CD14-positive monocyte (primary cell): ENCODE measurements at regions not wholly inside any gene's neighbourhood (a gene's known extent, or its start where the extent isn't known, plus 50 kb on each side); places are given as distances from the start of the nearest gene placed in this dataset.

Experiments
- DNase-seq, 3 donors: peaks; one replicate each; pipeline ENCODE4 v3.0.0-alpha.2; 2011 to 2022
- H2AFZ ChIP-seq: 2 replicates; pipeline ENCODE4 v1.6.0; 2012; ENCODE audit warnings: mild to moderate bottlenecking, low read depth, low read length, inconsistent platforms; ENCODE audit not compliant: insufficient read depth, poor library complexity, severe bottlenecking
- H3K27ac ChIP-seq, 2 donors: 1 replicate in 1 of 2; 2 replicates in 1 of 2; pipeline ENCODE4 v1.5.1; 2012 to 2013; ENCODE audit warnings: low read length in 2 of 2, control low read depth in 1 of 2, inconsistent platforms in 1 of 2, low read depth in 1 of 2, mild to moderate bottlenecking in 1 of 2
- H3K27me3 ChIP-seq, 2 donors: one replicate each; pipeline versions ENCODE4 v1.6.0 to v1.6.1; 2011 to 2013; ENCODE audit warnings: low read length in 2 of 2; ENCODE audit not compliant: control insufficient read depth in 2 of 2, insufficient read depth in 2 of 2
- H3K36me3 ChIP-seq, 2 donors: replicated peaks in 1 of 2; 1 replicate in 1 of 2; 2 replicates in 1 of 2; pipeline versions ENCODE4 v1.5.1 to v1.6.1; 2012 to 2013; ENCODE audit warnings: low read length in 2 of 2, control low read depth in 1 of 2, inconsistent platforms in 1 of 2, mild to moderate bottlenecking in 1 of 2; ENCODE audit not compliant: insufficient read depth in 2 of 2, control insufficient read depth in 1 of 2
- H3K4me1 ChIP-seq, 2 donors: 1 replicate in 1 of 2; 2 replicates in 1 of 2; pipeline versions ENCODE4 v1.5.1 to v1.6.1; 2012 to 2013; ENCODE audit warnings: low read length in 2 of 2, control low read depth in 1 of 2, inconsistent platforms in 1 of 2, mild to moderate bottlenecking in 1 of 2, moderate library complexity in 1 of 2; ENCODE audit not compliant: insufficient read depth in 2 of 2, control insufficient read depth in 1 of 2
- H3K4me2 ChIP-seq: replicated peaks from 2 replicates; pipeline ENCODE3; 2012; ENCODE audit warnings: low read length, moderate library complexity, mild to moderate bottlenecking; ENCODE audit not compliant: poor library complexity, severe bottlenecking; ENCODE audit errors: extremely low read depth
- H3K4me3 ChIP-seq, 3 experiments: fragments of 200-600 bp in 1 of 3; sonication (generic) in 1 of 3; replicated peaks in 1 of 3; 1 replicate in 2 of 3; 2 replicates in 1 of 3; pipeline ENCODE4 v1.5.1; 2011 to 2013; ENCODE audit warnings: low read length in 3 of 3, mild to moderate bottlenecking in 3 of 3, control low read depth in 2 of 3, low read depth in 2 of 3, inconsistent platforms in 1 of 3, moderate library complexity in 1 of 3
- H3K79me2 ChIP-seq: 2 replicates; pipeline ENCODE4 v1.6.0; 2012; ENCODE audit warnings: mild to moderate bottlenecking, control low read depth, inconsistent platforms, low read length, moderate library complexity; ENCODE audit not compliant: insufficient read depth
- H3K9ac ChIP-seq: 2 replicates; pipeline ENCODE4 v1.6.0; 2017; ENCODE audit warnings: low read length, mild to moderate bottlenecking; ENCODE audit not compliant: insufficient read depth, poor library complexity, severe bottlenecking
- H3K9me3 ChIP-seq, 2 donors: replicated peaks in 1 of 2; 1 replicate in 1 of 2; 2 replicates in 1 of 2; pipeline versions ENCODE4 v1.5.1 to v1.6.1; 2012 to 2013; ENCODE audit warnings: low read length in 2 of 2, control low read depth in 1 of 2; ENCODE audit not compliant: control insufficient read depth in 1 of 2, insufficient read depth in 1 of 2
- H4K20me1 ChIP-seq: 2 replicates; pipeline ENCODE4 v1.6.0; 2012; ENCODE audit warnings: mild to moderate bottlenecking, low read length, control low read depth, moderate library complexity; ENCODE audit not compliant: insufficient read depth
- H3K27ac Mint-ChIP-seq, 7 donors: one replicate each; pipeline ENCODE4 v1.8.0; 2020; ENCODE audit warnings: mild to moderate bottlenecking in 7 of 7, mixed read lengths in 7 of 7, moderate library complexity in 6 of 7, inconsistent platforms in 2 of 7
- H3K27me3 Mint-ChIP-seq, 3 donors: one replicate each; pipeline ENCODE4 v1.8.0; 2021 to 2022; ENCODE audit warnings: low read depth in 3 of 3, mild to moderate bottlenecking in 3 of 3, mixed read lengths in 3 of 3, moderate library complexity in 3 of 3, inconsistent platforms in 1 of 3
- H3K36me3 Mint-ChIP-seq, 2 donors: one replicate each; pipeline ENCODE4 v1.8.0; 2020; ENCODE audit warnings: mixed read lengths in 2 of 2, inconsistent platforms in 1 of 2, mild to moderate bottlenecking in 1 of 2
- H3K4me1 Mint-ChIP-seq: one replicate; pipeline ENCODE4 v1.8.0; 2020; ENCODE audit warnings: mild to moderate bottlenecking, mixed read lengths
- H3K4me3 Mint-ChIP-seq, 2 donors: one replicate each; pipeline ENCODE4 v1.8.0; 2020; ENCODE audit warnings: mild to moderate bottlenecking in 2 of 2, mixed read lengths in 2 of 2, moderate library complexity in 1 of 2
- H3K9me3 Mint-ChIP-seq, 7 donors: one replicate each; pipeline ENCODE4 v1.8.0; 2020 to 2022; ENCODE audit warnings: mixed read lengths in 7 of 7, mild to moderate bottlenecking in 6 of 7, moderate library complexity in 6 of 7, inconsistent platforms in 2 of 7
- WGBS: methylation state at CpG from one replicate; pipeline ENCODE4 v1.1.5; 2013; ENCODE audit warnings: missing lambda C conversion rate; ENCODE audit not compliant: insufficient coverage; 5-methylcytosine and 5-hydroxymethylcytosine counted together
- intact Hi-C, 2 donors: fragments of 100-400 bp; cut with micrococcal nuclease; formaldehyde crosslinking; loops; one replicate each; pipeline versions ENCODE4 v1.15.0 to v1.15.1; 2023
- TF ChIP-seq, protein P1 (sequence below): fragments of 200-600 bp; IDR thresholded peaks from one replicate; pipeline ENCODE4 v1.8.0; 2022; ENCODE audit warnings: antibody characterized with exemption, mild to moderate bottlenecking

DNA sequence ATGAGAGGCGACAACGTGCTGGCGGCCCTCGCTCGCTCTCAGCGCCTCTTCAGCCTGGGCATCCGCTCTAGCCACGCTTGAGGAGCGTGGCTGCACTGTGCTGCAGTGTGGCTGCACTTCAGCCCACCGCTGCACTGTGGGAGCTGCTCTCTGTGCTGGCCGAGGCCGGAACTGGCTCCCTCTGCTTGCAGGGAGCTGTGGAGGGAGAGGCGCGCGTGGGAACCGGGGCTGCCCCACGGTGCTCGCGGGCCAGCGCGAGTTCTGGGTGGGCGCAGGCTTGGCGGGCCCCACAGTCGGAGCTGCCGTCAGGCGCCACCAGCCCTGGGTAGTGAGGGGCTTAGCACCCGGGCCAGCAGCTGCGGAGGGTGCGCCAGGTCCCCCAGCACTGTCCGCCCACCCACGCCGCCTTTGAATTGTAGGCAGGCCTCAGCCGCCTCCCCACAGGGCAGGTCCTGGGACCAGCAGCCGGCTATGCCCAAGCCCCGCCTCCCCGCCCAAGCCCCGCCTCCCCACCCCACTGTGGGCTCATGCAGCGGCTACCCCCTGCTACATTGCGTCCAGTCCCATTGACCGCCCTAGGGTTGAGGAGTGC is 974.2 kb downstream of the FSCB start:
- Histone ChIP-seq H3K4me2 (no peak overlapping the region), H3K9ac (no peak overlapping the region), H3K36me3 (no peaks in the 10 kb centered on the region), H4K20me1 (no peaks in the 10 kb centered on the region), H3K9me3 (peaks cover 27 to 42% of the 10 kb centered on the region in 2 donors), H3K79me2 (no peaks in the 10 kb centered on the region), H3K27ac (no peak overlapping the region), H3K4me3 (no peak overlapping the region), H3K27me3 (no peaks in the 10 kb centered on the region), H2AFZ (no peak overlapping the region), H3K4me1 (no peaks in the 10 kb centered on the region)
- Mint-ChIP-seq H3K36me3 (no peaks in the 10 kb centered on the region), H3K4me1 (no peaks in the 10 kb centered on the region), H3K4me3 (no peak overlapping the region), H3K27me3 (no peaks in the 10 kb centered on the region), H3K9me3 (peaks cover 21 to 36% (median 30%) of the 10 kb centered on the region in 7 donors), H3K27ac (no peak overlapping the region)
- TF ChIP-seq, protein P1, sequence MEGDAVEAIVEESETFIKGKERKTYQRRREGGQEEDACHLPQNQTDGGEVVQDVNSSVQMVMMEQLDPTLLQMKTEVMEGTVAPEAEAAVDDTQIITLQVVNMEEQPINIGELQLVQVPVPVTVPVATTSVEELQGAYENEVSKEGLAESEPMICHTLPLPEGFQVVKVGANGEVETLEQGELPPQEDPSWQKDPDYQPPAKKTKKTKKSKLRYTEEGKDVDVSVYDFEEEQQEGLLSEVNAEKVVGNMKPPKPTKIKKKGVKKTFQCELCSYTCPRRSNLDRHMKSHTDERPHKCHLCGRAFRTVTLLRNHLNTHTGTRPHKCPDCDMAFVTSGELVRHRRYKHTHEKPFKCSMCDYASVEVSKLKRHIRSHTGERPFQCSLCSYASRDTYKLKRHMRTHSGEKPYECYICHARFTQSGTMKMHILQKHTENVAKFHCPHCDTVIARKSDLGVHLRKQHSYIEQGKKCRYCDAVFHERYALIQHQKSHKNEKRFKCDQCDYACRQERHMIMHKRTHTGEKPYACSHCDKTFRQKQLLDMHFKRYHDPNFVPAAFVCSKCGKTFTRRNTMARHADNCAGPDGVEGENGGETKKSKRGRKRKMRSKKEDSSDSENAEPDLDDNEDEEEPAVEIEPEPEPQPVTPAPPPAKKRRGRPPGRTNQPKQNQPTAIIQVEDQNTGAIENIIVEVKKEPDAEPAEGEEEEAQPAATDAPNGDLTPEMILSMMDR, result no peak
- WGBS, result 94% methylated on average over 35 of the region's 40 CpGs
- intact Hi-C loops, result no loop called here
- DNase-seq, result no peak

DNA sequence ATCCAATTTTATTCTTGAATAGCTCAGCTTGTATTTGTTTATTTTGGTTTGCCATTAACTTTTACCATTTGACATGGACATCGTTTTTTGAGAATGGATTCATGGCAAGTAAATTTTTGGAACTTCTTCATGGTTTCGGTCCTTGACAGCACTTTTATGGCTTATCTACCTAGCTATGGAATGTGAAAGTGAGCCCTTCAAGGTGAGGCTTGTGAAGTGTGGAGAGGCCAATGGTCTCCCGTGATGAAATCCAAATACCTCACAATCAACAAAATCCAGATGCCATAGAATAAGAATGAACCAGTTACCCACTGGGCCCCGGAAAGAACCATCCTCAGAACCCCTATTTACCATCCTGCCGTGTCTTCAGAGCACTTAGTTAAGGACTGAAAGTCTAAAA is 978.8 kb downstream of the FSCB start:
- Histone ChIP-seq H3K4me1 (no peaks in the 10 kb centered on the region), H3K27ac (no peak overlapping the region), H3K4me3 (no peak overlapping the region), H3K4me2 (no peak overlapping the region), H3K36me3 (no peaks in the 10 kb centered on the region), H2AFZ (no peak overlapping the region), H3K9me3 (peaks cover 0 to 9% of the 10 kb centered on the region in 2 donors), H4K20me1 (no peaks in the 10 kb centered on the region), H3K79me2 (no peaks in the 10 kb centered on the region), H3K9ac (no peak overlapping the region), H3K27me3 (no peaks in the 10 kb centered on the region)
- H3K36me3 Mint-ChIP-seq, result no peaks in the 10 kb centered on the region
- no peak overlapping the region for H3K27ac Mint-ChIP-seq
- TF ChIP-seq, protein P1, result no peak
- WGBS, result no CpG with 5 or more reads among the region's 5 CpGs
- DNase-seq, result no peak
- H3K4me1 Mint-ChIP-seq, result no peaks in the 10 kb centered on the region
- peaks cover 2 to 6% (median 4%) of the 10 kb centered on the region in 7 donors for H3K9me3 Mint-ChIP-seq
- no peak overlapping the region for H3K4me3 Mint-ChIP-seq
- H3K27me3 Mint-ChIP-seq, result no peaks in the 10 kb centered on the region
- intact Hi-C loops, result no loop called here
